ENCODE measurements at regions not wholly inside any gene's neighbourhood (a gene's known extent, or its start where the extent isn't known, plus 50 kb on each side); places are given as distances from the start of the nearest gene placed in this dataset.

DNA sequence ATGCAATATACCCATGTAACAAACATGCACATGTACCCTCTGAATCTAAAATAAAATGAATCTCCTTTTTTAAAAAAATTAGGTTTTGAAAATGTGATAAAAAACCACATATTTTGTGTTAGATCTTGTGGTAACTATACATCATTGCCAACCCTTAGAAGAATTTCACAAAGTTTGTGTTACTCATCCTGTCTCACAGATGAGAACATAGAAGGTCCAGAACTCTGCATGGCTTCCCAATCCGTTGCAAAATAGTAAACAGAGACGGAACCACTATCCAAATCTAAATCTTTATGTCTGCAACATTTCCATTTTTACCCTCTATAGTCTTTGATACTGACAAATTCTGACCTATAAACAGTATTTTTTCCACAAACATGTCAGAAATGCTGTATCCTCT is 759.9 kb downstream of the KCNJ2 start:
- Histone ChIP-seq H3K27ac (no peak overlapping the region), H3K27me3 (no peaks in the 10 kb centered on the region), H3K4me1 (no peaks in the 10 kb centered on the region), H3K36me3 (no peaks in the 10 kb centered on the region), H3K9me3 (no peaks in the 10 kb centered on the region), H3K4me3 (no peak overlapping the region)
- no peak for DNase-seq (ENCODE audit: extremely low spot score in 2 of 2)
- TF ChIP-seq POLR2A (IDR thresholded peaks at IDR 0.05) (no peak), POLR2AphosphoS5 (IDR thresholded peaks at IDR 0.05; ENCODE audit: insufficient read depth in 1 of 2, low read depth in 1 of 2) (no peak)
- TF ChIP-seq, protein P1, sequence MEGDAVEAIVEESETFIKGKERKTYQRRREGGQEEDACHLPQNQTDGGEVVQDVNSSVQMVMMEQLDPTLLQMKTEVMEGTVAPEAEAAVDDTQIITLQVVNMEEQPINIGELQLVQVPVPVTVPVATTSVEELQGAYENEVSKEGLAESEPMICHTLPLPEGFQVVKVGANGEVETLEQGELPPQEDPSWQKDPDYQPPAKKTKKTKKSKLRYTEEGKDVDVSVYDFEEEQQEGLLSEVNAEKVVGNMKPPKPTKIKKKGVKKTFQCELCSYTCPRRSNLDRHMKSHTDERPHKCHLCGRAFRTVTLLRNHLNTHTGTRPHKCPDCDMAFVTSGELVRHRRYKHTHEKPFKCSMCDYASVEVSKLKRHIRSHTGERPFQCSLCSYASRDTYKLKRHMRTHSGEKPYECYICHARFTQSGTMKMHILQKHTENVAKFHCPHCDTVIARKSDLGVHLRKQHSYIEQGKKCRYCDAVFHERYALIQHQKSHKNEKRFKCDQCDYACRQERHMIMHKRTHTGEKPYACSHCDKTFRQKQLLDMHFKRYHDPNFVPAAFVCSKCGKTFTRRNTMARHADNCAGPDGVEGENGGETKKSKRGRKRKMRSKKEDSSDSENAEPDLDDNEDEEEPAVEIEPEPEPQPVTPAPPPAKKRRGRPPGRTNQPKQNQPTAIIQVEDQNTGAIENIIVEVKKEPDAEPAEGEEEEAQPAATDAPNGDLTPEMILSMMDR (IDR thresholded peaks at IDR 0.05) = no peak
- intact Hi-C loops (cut with DNase I) = no loop called here

- no peak for TF ChIP-seq POLR2AphosphoS5 (IDR thresholded peaks at IDR 0.05; ENCODE audit: insufficient read depth in 1 of 2, low read depth in 1 of 2)
- no peak for DNase-seq (ENCODE audit: extremely low spot score in 2 of 2)
- intact Hi-C loops (cut with DNase I) = no loop called here
- no peak overlapping the region for H3K27ac ChIP-seq
- no peaks in the 10 kb centered on the region for H3K27me3 ChIP-seq
- no peaks in the 10 kb centered on the region for H3K9me3 ChIP-seq
- H3K4me1 ChIP-seq = no peaks in the 10 kb centered on the region
- H3K4me3 ChIP-seq = no peak overlapping the region
- no peaks in the 10 kb centered on the region for H3K36me3 ChIP-seq
These were observed 764.9 kb downstream of the KCNJ2 start for GRCh38 chr17:70934231-70934630.

DNA sequence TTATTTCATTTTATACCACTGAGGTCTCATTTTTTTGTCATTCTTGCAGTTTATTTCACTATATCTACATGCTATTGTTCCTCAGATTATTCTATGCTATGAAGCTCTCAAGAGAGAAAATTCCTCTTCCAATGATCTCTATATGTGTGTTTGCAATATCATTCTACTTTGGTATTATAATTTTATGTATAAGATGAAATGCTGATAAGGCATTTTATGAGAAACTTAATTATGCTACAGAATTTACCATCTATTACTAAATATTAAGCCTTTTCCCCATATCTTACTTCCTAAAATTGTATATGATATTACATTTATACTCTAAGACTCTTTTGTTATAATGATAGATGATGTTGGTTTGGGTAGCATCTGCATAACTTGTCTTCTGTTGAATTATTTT is 765.5 kb downstream of the KCNJ2 start:
- TF ChIP-seq POLR2A (IDR thresholded peaks at IDR 0.05) (no peak), POLR2AphosphoS5 (IDR thresholded peaks at IDR 0.05; ENCODE audit: insufficient read depth in 1 of 2, low read depth in 1 of 2) (no peak)
- TF ChIP-seq, protein P1 (IDR thresholded peaks at IDR 0.05) = no peak
- Histone ChIP-seq H3K27ac (no peak overlapping the region), H3K36me3 (no peaks in the 10 kb centered on the region), H3K4me3 (no peak overlapping the region), H3K27me3 (no peaks in the 10 kb centered on the region), H3K9me3 (no peaks in the 10 kb centered on the region), H3K4me1 (no peaks in the 10 kb centered on the region)
- intact Hi-C loops (cut with DNase I) = no loop called here
- no peak for DNase-seq (ENCODE audit: extremely low spot score in 2 of 2)

GRCh38 chr17:70936724-70937123 is 767.4 kb downstream of the KCNJ2 start:
- no peaks in the 10 kb centered on the region for H3K27me3 ChIP-seq
- H3K36me3 ChIP-seq = no peaks in the 10 kb centered on the region
- H3K4me3 ChIP-seq = no peak overlapping the region
- TF ChIP-seq POLR2AphosphoS5 (IDR thresholded peaks at IDR 0.05; ENCODE audit: insufficient read depth in 1 of 2, low read depth in 1 of 2) (no peak), POLR2A (IDR thresholded peaks at IDR 0.05) (no peak)
- TF ChIP-seq, protein P1 (IDR thresholded peaks at IDR 0.05) = no peak
- H3K27ac ChIP-seq = no peak overlapping the region
- H3K4me1 ChIP-seq = no peaks in the 10 kb centered on the region
- intact Hi-C loops (cut with DNase I) = no loop called here
- H3K9me3 ChIP-seq = no peaks in the 10 kb centered on the region
- no peak for DNase-seq (ENCODE audit: extremely low spot score in 2 of 2)

DNA sequence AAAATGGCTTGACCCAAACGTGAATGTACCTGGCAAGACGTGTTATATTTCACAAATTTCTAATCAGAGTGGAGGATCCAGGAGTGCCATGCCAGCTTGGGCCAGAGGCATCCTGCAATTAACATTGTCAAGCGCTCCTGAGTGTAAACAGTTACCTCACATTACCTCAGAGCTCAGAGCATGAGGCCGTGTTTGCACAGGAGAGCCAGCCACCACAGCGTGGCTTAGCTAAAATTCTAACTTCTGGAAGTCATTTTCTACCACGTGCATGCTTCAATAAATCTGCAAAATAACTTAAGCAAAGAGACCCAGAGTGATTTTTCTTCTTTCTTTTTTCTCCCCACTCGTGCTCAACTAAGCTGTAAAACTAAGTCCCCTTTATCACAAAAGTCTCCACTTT is 769.0 kb downstream of the KCNJ2 start:
- intact Hi-C loops (cut with DNase I) = no loop called here
- no peak overlapping the region for H3K4me3 ChIP-seq
- no peak for DNase-seq (ENCODE audit: extremely low spot score in 2 of 2)
- H3K9me3 ChIP-seq = no peaks in the 10 kb centered on the region
- H3K4me1 ChIP-seq = no peaks in the 10 kb centered on the region
- no peak for TF ChIP-seq POLR2A (IDR thresholded peaks at IDR 0.05)
- no peak for TF ChIP-seq POLR2AphosphoS5 (IDR thresholded peaks at IDR 0.05; ENCODE audit: insufficient read depth in 1 of 2, low read depth in 1 of 2)
- TF ChIP-seq, protein P1 (IDR thresholded peaks at IDR 0.05) = no peak
- H3K27ac ChIP-seq = no peak overlapping the region
- H3K27me3 ChIP-seq = no peaks in the 10 kb centered on the region
- no peaks in the 10 kb centered on the region for H3K36me3 ChIP-seq

DNA sequence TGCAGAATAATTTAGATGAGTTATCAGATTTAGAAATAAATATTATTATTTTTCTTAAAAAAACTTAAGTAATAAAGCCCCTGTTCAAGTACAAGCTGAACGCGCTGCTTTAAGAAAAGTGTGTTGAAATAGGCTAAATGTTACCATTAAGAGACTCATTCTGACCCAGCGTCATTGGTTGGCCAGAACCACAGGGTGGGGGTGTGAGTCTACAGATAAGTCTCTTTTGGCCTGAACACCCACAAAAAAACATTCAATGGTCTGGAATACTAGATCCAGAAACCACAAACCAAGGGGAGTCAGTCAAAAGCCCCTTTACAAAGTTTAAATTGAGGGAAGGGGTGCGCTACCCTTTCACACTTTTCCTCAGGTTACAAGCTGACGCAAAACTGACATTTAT is 776.1 kb downstream of the KCNJ2 start:
- Histone ChIP-seq H3K27me3 (no peaks in the 10 kb centered on the region), H3K4me3 (no peak overlapping the region), H3K36me3 (no peaks in the 10 kb centered on the region), H3K9me3 (no peaks in the 10 kb centered on the region), H3K4me1 (no peaks in the 10 kb centered on the region), H3K27ac (no peak overlapping the region)
- TF ChIP-seq POLR2A (IDR thresholded peaks at IDR 0.05) (no peak), POLR2AphosphoS5 (IDR thresholded peaks at IDR 0.05; ENCODE audit: insufficient read depth in 1 of 2, low read depth in 1 of 2) (no peak)
- TF ChIP-seq, protein P1 (IDR thresholded peaks at IDR 0.05) = no peak
- no peak for DNase-seq (ENCODE audit: extremely low spot score in 2 of 2)
- intact Hi-C loops (cut with DNase I) = no loop called here

All from vagina (tissue), 2 donors.